ENCODE measurements at regions not wholly inside any gene's neighbourhood (a gene's known extent, or its start where the extent isn't known, plus 50 kb on each side); places are given as distances from the start of the nearest gene placed in this dataset.

- no peak for TF ChIP-seq POLR2A (IDR thresholded peaks at IDR 0.05)
- TF ChIP-seq CTCF (IDR thresholded peaks at IDR 0.05): no peak
- no peak for TF ChIP-seq POLR2AphosphoS5 (IDR thresholded peaks at IDR 0.05)
Measured at GRCh38 chr13:43994999-43995859, 115.5 kb downstream of the LACC1 start.
